ENCODE measurements at regions not wholly inside any gene's neighbourhood (a gene's known extent, or its start where the extent isn't known, plus 50 kb on each side); places are given as distances from the start of the nearest gene placed in this dataset.

- no peak overlapping the region for H3K9ac ChIP-seq (replicated peaks; ENCODE audit: extremely low read depth, insufficient read depth, low read length)
- no peak for TF ChIP-seq JUN (IDR thresholded peaks at IDR 0.05; ENCODE audit: borderline replicate concordance, insufficient read depth, insufficient read length, low read depth)
- no peak for TF ChIP-seq MYC (IDR thresholded peaks at IDR 0.05; ENCODE audit: low read depth, low read length)
- no peak for TF ChIP-seq FOS (IDR thresholded peaks at IDR 0.05; ENCODE audit: borderline replicate concordance, insufficient read depth, low read length)
- no peak for TF ChIP-seq POLR2A (IDR thresholded peaks at IDR 0.05; ENCODE audit: low read depth, low read length)
- TF ChIP-seq MAX (IDR thresholded peaks at IDR 0.05; ENCODE audit: insufficient read depth, insufficient read length): no peak
- TF ChIP-seq CTCF (IDR thresholded peaks at IDR 0.05; ENCODE audit: extremely low read depth in 1 of 2, insufficient read depth in 1 of 2, low read depth in 1 of 2, low read length in 2 of 2): no peak
- TF ChIP-seq GATA2 (IDR thresholded peaks at IDR 0.05; ENCODE audit: insufficient read depth, insufficient read length, low read depth, low read length): no peak
- no peak for TF ChIP-seq POLR2AphosphoS5 (IDR thresholded peaks at IDR 0.05; ENCODE audit: insufficient read depth, low read depth, low read length)
- no peak for TF ChIP-seq EZH2 (IDR thresholded peaks at IDR 0.05; ENCODE audit: borderline replicate concordance, low read depth, low read length, severe bottlenecking)
- ChIA-PET POLR2A (no interaction called here), CTCF (interaction anchor here (1.9 kb wide), 1 partner anchor 11 kb away, joined by 9 read pairs; no protein-coding TSS in a partner anchor)
- H3K79me2 ChIP-seq (ENCODE audit: control insufficient read depth, insufficient read depth, low read length): no peaks in the 10 kb centered on the region
- no peak overlapping the region for H3K4me3 ChIP-seq (replicated peaks in 1 of 3; ENCODE audit: insufficient read depth in 1 of 3, low read depth in 1 of 3, low read length in 3 of 3)
- no TSS peak for BruUV-seq (replicated peaks)
- DNase-seq (ENCODE audit: low read depth, low spot score) (no peak), FAIRE-seq (no peak)
- no peaks in the 10 kb centered on the region for H3K9me1 ChIP-seq (replicated peaks; ENCODE audit: control insufficient read depth, extremely low read depth, insufficient read depth, low read length)
- intact Hi-C loops (cut with micrococcal nuclease) (loop anchor here (5.0 kb wide), 2 partner anchors 88 to 182 kb away; no protein-coding TSS in a partner anchor), dilution Hi-C loops (cut with MboI; ENCODE audit: extremely low pct_ligation_motif_present, low sequenced_read_pairs) (no loop called here)
- H3K36me3 ChIP-seq (ENCODE audit: control insufficient read depth in 2 of 2, extremely low read depth in 1 of 2, insufficient read depth in 2 of 2, low read length in 2 of 2): no peaks in the 10 kb centered on the region
- H3K9me3 ChIP-seq (replicated peaks; ENCODE audit: control insufficient read depth, insufficient read depth, low read length): no peaks in the 10 kb centered on the region
- no peak overlapping the region for H3K27ac ChIP-seq (ENCODE audit: insufficient read depth, low read depth, low read length)
- peaks cover 32% of the 10 kb centered on the region for H3K4me1 ChIP-seq (ENCODE audit: control insufficient read depth, extremely low read depth, insufficient read depth, low read length)
- H3K4me2 ChIP-seq (ENCODE audit: insufficient read depth, low read length): no peak overlapping the region
- H3K27me3 ChIP-seq (ENCODE audit: control insufficient read depth in 2 of 2, insufficient read depth in 2 of 2, low read length in 2 of 2): no peaks in the 10 kb centered on the region
- H2AFZ ChIP-seq (ENCODE audit: low read depth, low read length): no peak overlapping the region
- no peaks in the 10 kb centered on the region for H4K20me1 ChIP-seq (replicated peaks; ENCODE audit: control insufficient read depth, extremely low read depth, insufficient read depth, low read length)
Measured at GRCh38 chr2:43040084-43040854, 186.1 kb downstream of the ZFP36L2 start.

Measured in endothelial cell of umbilical vein (primary cell).